ENCODE measurements at regions not wholly inside any gene's neighbourhood (a gene's known extent, or its start where the extent isn't known, plus 50 kb on each side); places are given as distances from the start of the nearest gene placed in this dataset.

GRCh38 chr6:48041894-48042293 is 69.1 kb downstream of the PTCHD4 start:
- TF ChIP-seq CTCF (IDR thresholded peaks at IDR 0.05 in 8 of 11, conservative IDR thresholded peaks at IDR 0.05 in 3 of 11) (no peak), POLR2AphosphoS5 (IDR thresholded peaks at IDR 0.05) (no peak)
